GM18861 (cell line): ENCODE measurements at regions not wholly inside any gene's neighbourhood (a gene's known extent, or its start where the extent isn't known, plus 50 kb on each side); places are given as distances from the start of the nearest gene placed in this dataset.
A peak's percentile ranks its signal among the peaks of the same experiment; 100 is the strongest.

Experiments used
- ATAC-seq: cut with Tn5 transposase; IDR thresholded peaks from one replicate; pipeline ENCODE4 v1.9.1; 2021; ENCODE audit not compliant: unreplicated experiment

- no peak for ATAC-seq
Measured at GRCh38 chr6:83792846-83793245, 60.3 kb upstream of the RIPPLY2 start.

DNA sequence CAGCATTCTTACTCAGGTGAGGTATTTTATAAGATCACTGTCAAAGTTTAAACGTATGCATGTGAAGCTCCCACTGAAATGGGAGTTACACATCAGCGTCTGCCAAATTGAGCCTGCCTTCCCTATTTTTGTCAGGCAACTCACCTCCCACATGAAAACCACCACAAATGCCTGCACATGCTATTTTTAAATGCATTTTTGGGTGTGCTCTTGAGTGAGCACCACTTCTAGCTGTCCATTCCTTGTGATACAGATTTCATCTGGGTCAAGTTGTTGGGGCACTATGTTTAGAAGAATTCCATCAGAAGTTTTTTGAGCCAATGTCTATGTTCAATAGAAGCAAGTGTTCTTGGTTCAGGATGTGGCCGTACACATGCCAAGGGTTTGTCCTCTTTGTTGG lies 71.7 kb upstream of the RIPPLY2 start:
- ATAC-seq, result no peak

DNA sequence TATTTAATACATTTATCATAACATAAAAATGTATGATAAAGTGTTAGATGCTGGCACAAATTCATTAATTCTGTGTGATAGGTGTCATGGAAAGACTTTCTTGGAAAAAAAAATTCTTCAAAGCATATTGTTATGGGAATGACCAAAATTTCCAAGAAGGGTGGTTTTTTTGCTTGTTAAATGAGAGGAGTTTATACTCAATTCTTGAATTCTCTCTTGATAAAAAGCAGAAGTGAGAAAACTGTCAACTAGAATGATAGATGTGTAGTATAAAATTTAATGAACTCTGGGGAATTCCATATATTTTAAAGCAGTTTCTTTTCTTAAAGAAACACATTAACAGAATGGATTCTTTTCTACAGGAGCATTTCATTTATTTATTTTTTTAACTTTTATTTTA lies 62.0 kb upstream of the SNAP91 start:
- ATAC-seq, result peak; percentile 69

DNA sequence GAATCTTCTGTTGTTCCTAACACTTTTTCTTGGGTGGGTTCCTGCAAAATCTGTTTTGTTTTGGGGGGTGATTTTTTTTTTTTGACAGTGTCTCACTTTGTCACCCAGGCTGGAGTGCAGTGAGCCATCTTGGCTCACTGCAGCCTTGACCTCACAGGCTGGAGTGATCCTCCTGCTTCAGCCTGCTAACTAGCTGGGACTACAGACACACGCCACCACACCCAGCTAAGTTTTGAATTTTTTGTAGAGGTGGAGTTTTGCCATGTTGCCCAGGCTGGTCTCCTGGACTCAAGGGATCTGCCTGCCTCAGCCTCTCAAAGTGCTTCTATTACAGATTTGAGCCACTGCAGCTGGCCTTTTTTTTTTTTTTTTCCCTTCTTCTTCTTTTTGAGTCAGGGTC lies 60.5 kb upstream of the SNAP91 start:
- ATAC-seq, result no peak

GRCh38 chr6:83767033-83767432 lies 58.1 kb upstream of the SNAP91 start:
- peak; percentile 36 for ATAC-seq
